ENCODE measurements at regions not wholly inside any gene's neighbourhood (a gene's known extent, or its start where the extent isn't known, plus 50 kb on each side); places are given as distances from the start of the nearest gene placed in this dataset.

- TF ChIP-seq POLR2A (IDR thresholded peaks at IDR 0.05), result no peak
- no peak for TF ChIP-seq EP300 (IDR thresholded peaks at IDR 0.05)
- TF ChIP-seq POLR2AphosphoS5 (IDR thresholded peaks at IDR 0.05), result no peak
- TF ChIP-seq, protein P1, sequence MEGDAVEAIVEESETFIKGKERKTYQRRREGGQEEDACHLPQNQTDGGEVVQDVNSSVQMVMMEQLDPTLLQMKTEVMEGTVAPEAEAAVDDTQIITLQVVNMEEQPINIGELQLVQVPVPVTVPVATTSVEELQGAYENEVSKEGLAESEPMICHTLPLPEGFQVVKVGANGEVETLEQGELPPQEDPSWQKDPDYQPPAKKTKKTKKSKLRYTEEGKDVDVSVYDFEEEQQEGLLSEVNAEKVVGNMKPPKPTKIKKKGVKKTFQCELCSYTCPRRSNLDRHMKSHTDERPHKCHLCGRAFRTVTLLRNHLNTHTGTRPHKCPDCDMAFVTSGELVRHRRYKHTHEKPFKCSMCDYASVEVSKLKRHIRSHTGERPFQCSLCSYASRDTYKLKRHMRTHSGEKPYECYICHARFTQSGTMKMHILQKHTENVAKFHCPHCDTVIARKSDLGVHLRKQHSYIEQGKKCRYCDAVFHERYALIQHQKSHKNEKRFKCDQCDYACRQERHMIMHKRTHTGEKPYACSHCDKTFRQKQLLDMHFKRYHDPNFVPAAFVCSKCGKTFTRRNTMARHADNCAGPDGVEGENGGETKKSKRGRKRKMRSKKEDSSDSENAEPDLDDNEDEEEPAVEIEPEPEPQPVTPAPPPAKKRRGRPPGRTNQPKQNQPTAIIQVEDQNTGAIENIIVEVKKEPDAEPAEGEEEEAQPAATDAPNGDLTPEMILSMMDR (IDR thresholded peaks at IDR 0.05), result no peak
- Histone ChIP-seq H3K9me3 (no peaks in the 10 kb centered on the region), H3K36me3 (no peaks in the 10 kb centered on the region), H3K27ac (no peak overlapping the region), H3K4me1 (no peaks in the 10 kb centered on the region), H3K27me3 (no peaks in the 10 kb centered on the region), H3K4me3 (no peak overlapping the region)
- DNase-seq, result no peak
- intact Hi-C loops (cut with DNase I; ENCODE audit: low total_unique reads), result no loop called here
- WGBS, 5 donors, result 92 to 99% (median 95%) methylated on average over 3 of the region's 3 CpGs
Measured at GRCh38 chr2:149789549-149789948, 202.0 kb upstream of the MMADHC start.

DNA sequence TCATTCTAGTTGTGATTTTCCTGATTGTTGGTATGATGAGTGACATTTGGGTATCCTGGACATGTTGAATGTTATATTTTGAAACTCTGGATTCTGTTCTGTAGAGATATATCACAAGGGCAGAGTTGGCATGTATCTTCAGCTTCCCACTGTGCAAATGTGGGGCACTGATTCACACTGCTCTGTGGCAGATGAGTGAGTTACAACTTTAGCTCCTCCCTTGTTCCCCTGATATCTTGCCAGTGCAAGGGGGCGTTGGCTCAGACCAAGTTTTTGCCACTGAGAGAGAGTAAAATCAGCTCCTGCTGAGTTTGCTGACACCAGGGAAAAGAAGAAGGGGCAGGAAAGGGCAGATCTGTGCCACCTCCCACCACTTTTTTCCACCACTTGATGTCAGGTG, 199.6 kb upstream of the MMADHC start:
- no peaks in the 10 kb centered on the region for H3K4me1 ChIP-seq
- no peak for DNase-seq
- no peaks in the 10 kb centered on the region for H3K36me3 ChIP-seq
- TF ChIP-seq, protein P1 (IDR thresholded peaks at IDR 0.05), result no peak
- TF ChIP-seq POLR2AphosphoS5 (IDR thresholded peaks at IDR 0.05), result no peak
- TF ChIP-seq POLR2A (IDR thresholded peaks at IDR 0.05), result no peak
- no peak for TF ChIP-seq EP300 (IDR thresholded peaks at IDR 0.05)
- WGBS, 5 donors, result 38 to 62% (median 52%) methylated on average over 1 of the region's 1 CpG
- intact Hi-C loops (cut with DNase I; ENCODE audit: low total_unique reads), result no loop called here
- no peaks in the 10 kb centered on the region for H3K27me3 ChIP-seq
- no peak overlapping the region for H3K27ac ChIP-seq
- H3K9me3 ChIP-seq, result no peaks in the 10 kb centered on the region
- no peak overlapping the region for H3K4me3 ChIP-seq

- 92 to 100% (median 93%) methylated on average over 1 of the region's 1 CpG for WGBS, 5 donors
- no peak for DNase-seq
- TF ChIP-seq POLR2A (IDR thresholded peaks at IDR 0.05) (no peak), POLR2AphosphoS5 (IDR thresholded peaks at IDR 0.05) (no peak), EP300 (IDR thresholded peaks at IDR 0.05) (no peak)
- TF ChIP-seq, protein P1 (IDR thresholded peaks at IDR 0.05), result no peak
- no peaks in the 10 kb centered on the region for H3K4me1 ChIP-seq
- H3K36me3 ChIP-seq, result no peaks in the 10 kb centered on the region
- no peaks in the 10 kb centered on the region for H3K9me3 ChIP-seq
- no peaks in the 10 kb centered on the region for H3K27me3 ChIP-seq
- intact Hi-C loops (cut with DNase I; ENCODE audit: low total_unique reads), result no loop called here
- H3K4me3 ChIP-seq, result no peak overlapping the region
- no peak overlapping the region for H3K27ac ChIP-seq
Measured at GRCh38 chr2:149783284-149783683, 195.7 kb upstream of the MMADHC start.

DNA sequence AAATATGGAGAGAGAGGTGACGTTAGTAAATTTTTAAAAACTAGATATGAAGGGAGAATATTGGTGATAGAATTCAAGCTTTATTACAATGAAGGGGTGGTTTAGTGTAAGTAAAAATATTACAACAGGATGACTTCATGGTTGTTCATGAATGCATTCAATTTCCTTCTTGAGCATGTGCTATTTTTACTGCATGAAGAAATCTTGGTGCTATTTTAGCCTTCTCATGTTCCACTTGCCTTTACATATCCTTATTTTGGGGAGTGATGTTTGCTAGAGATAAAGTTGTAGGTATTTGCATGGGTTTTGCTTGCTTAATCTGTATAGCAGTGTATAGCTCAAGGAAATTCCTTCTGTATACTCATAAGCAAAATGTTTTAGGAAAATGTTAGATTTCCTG, 195.0 kb upstream of the MMADHC start:
- TF ChIP-seq, protein P1 (IDR thresholded peaks at IDR 0.05), result no peak
- TF ChIP-seq POLR2AphosphoS5 (IDR thresholded peaks at IDR 0.05) (no peak), POLR2A (IDR thresholded peaks at IDR 0.05) (no peak), EP300 (IDR thresholded peaks at IDR 0.05) (no peak)
- no peak overlapping the region for H3K4me3 ChIP-seq
- 71 to 79% (median 76%) methylated on average over 1 of the region's 1 CpG for WGBS, 5 donors
- intact Hi-C loops (cut with DNase I; ENCODE audit: low total_unique reads), result no loop called here
- H3K9me3 ChIP-seq, result no peaks in the 10 kb centered on the region
- no peak overlapping the region for H3K27ac ChIP-seq
- H3K4me1 ChIP-seq, result no peaks in the 10 kb centered on the region
- no peaks in the 10 kb centered on the region for H3K36me3 ChIP-seq
- no peaks in the 10 kb centered on the region for H3K27me3 ChIP-seq
- no peak for DNase-seq

Measured in stomach (tissue), 8 donors.